CD4-positive, alpha-beta T cell (primary cell): ENCODE measurements at regions not wholly inside any gene's neighbourhood (a gene's known extent, or its start where the extent isn't known, plus 50 kb on each side); places are given as distances from the start of the nearest gene placed in this dataset.
"Not testable (repeated sequence)": the region's sequence is repeated elsewhere in the genome, so short reads cannot be mapped to it uniquely, and the experiment has no call there.

ENCODE experiments used
- ATAC-seq: fragments of 200-7000 bp; cut with Tn5 transposase; one replicate; pipeline ENCODE4 v1.10.0; 2022; ENCODE audit warnings: mild to moderate bottlenecking; ENCODE audit not compliant: poor library complexity
- CTCF ChIA-PET: fragments of 350-600 bp; sonication (Branson Sonifier 250); formaldehyde crosslinking; loops from one replicate; lab custom pipeline; 2021; ENCODE audit warnings: antibody characterized with exemption, inconsistent platforms; lab: Charles Lee
- POLR2A ChIA-PET: fragments of 350-600 bp; sonication (Branson Sonifier 250); formaldehyde crosslinking; loops from one replicate; lab custom pipeline; 2021; ENCODE audit warnings: antibody characterized with exemption, inconsistent platforms; lab: Charles Lee
- DNase-seq, 14 experiments: peaks; one replicate each; pipeline ENCODE4 v3.0.0-alpha.2; 2013 to 2020; ENCODE audit warnings: mixed read lengths in 2 of 14
- H3K27ac ChIP-seq, 2 donors: one replicate each; pipeline versions ENCODE4 v1.5.1 to v1.7.0; 2013; ENCODE audit warnings: low read length in 2 of 2, low read depth in 1 of 2, mild to moderate bottlenecking in 1 of 2
- H3K27me3 ChIP-seq, 2 experiments: 1 replicate in 1 of 2; 2 replicates in 1 of 2; pipeline versions ENCODE4 v1.6.1 to v1.7.0; 2013; ENCODE audit warnings: low read length in 2 of 2, control low read depth in 1 of 2, mild to moderate bottlenecking in 1 of 2, moderate library complexity in 1 of 2; ENCODE audit not compliant: insufficient read depth in 2 of 2, control insufficient read depth in 1 of 2
- H3K36me3 ChIP-seq: one replicate; pipeline ENCODE4 v1.6.1; 2013; ENCODE audit warnings: low read length, control low read depth; ENCODE audit not compliant: insufficient read depth
- H3K4me1 ChIP-seq: one replicate; pipeline ENCODE4 v1.6.1; 2013; ENCODE audit warnings: low read length, control low read depth; ENCODE audit not compliant: insufficient read depth
- H3K4me3 ChIP-seq: one replicate; pipeline ENCODE4 v1.5.1; 2013; ENCODE audit warnings: mild to moderate bottlenecking, low read length, moderate library complexity
- H3K9me3 ChIP-seq, 2 experiments: 1 replicate in 1 of 2; 2 replicates in 1 of 2; pipeline versions ENCODE4 v1.6.1 to v1.7.0; 2013; ENCODE audit warnings: low read length in 2 of 2, mild to moderate bottlenecking in 2 of 2, control low read depth in 1 of 2, moderate library complexity in 1 of 2; ENCODE audit not compliant: control insufficient read depth in 1 of 2, insufficient read depth in 1 of 2
- H3K27ac Mint-ChIP-seq: one replicate; pipeline ENCODE4 v1.8.0; 2020; ENCODE audit warnings: mixed read lengths
- H3K27me3 Mint-ChIP-seq: one replicate; pipeline ENCODE4 v1.8.0; 2021; ENCODE audit warnings: mixed read lengths
- H3K36me3 Mint-ChIP-seq: one replicate; pipeline ENCODE4 v1.8.0; 2021; ENCODE audit warnings: low read depth, mixed read lengths
- H3K4me1 Mint-ChIP-seq: one replicate; pipeline ENCODE4 v1.8.0; 2021; ENCODE audit warnings: low read depth, mixed read lengths
- H3K4me3 Mint-ChIP-seq: one replicate; pipeline ENCODE4 v1.8.0; 2020; ENCODE audit warnings: mild to moderate bottlenecking, mixed read lengths
- H3K9me3 Mint-ChIP-seq: one replicate; pipeline ENCODE4 v1.8.0; 2020; ENCODE audit warnings: mixed read lengths
- intact Hi-C, 2 experiments: fragments of 100-400 bp; cut with DNase I in 1 of 2; cut with micrococcal nuclease in 1 of 2; formaldehyde crosslinking; loops; one replicate each; pipeline versions ENCODE4 v1.15.1 to v1.9.0; 2023 to 2025; cut with DNase I, micrococcal nuclease
- TF ChIP-seq, protein P1 (sequence below): fragments of 200-600 bp; IDR thresholded peaks from one replicate; pipeline ENCODE4 v1.8.0; 2022; ENCODE audit warnings: antibody characterized with exemption, mild to moderate bottlenecking

GRCh38 chr15:53031469-53031868, 241.3 kb upstream of the ONECUT1 start:
- Histone ChIP-seq H3K9me3 (no peaks in the 10 kb centered on the region), H3K4me3 (no peak overlapping the region), H3K27ac (no peak overlapping the region), H3K27me3 (peaks cover 0 to 5% of the 10 kb centered on the region in 2 experiments), H3K4me1 (no peaks in the 10 kb centered on the region), H3K36me3 (no peaks in the 10 kb centered on the region)
- TF ChIP-seq, protein P1, sequence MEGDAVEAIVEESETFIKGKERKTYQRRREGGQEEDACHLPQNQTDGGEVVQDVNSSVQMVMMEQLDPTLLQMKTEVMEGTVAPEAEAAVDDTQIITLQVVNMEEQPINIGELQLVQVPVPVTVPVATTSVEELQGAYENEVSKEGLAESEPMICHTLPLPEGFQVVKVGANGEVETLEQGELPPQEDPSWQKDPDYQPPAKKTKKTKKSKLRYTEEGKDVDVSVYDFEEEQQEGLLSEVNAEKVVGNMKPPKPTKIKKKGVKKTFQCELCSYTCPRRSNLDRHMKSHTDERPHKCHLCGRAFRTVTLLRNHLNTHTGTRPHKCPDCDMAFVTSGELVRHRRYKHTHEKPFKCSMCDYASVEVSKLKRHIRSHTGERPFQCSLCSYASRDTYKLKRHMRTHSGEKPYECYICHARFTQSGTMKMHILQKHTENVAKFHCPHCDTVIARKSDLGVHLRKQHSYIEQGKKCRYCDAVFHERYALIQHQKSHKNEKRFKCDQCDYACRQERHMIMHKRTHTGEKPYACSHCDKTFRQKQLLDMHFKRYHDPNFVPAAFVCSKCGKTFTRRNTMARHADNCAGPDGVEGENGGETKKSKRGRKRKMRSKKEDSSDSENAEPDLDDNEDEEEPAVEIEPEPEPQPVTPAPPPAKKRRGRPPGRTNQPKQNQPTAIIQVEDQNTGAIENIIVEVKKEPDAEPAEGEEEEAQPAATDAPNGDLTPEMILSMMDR, result no peak
- no peaks in the 10 kb centered on the region for H3K4me1 Mint-ChIP-seq
- H3K27ac Mint-ChIP-seq, result no peak overlapping the region
- intact Hi-C loops, result no loop called here
- H3K36me3 Mint-ChIP-seq, result no peaks in the 10 kb centered on the region
- CTCF ChIA-PET, result no interaction called here
- DNase-seq (no peak), ATAC-seq (no peak)
- H3K4me3 Mint-ChIP-seq, result no peak overlapping the region
- POLR2A ChIA-PET, result no interaction called here
- H3K27me3 Mint-ChIP-seq, result peaks cover 4% of the 10 kb centered on the region
- no peaks in the 10 kb centered on the region for H3K9me3 Mint-ChIP-seq

GRCh38 chr15:53022788-53023187, 232.7 kb upstream of the ONECUT1 start:
- Mint-ChIP-seq H3K27ac (no peak overlapping the region), H3K36me3 (no peaks in the 10 kb centered on the region), H3K27me3 (peaks cover 10% of the 10 kb centered on the region), H3K4me1 (no peaks in the 10 kb centered on the region), H3K4me3 (no peak overlapping the region), H3K9me3 (peaks cover 8% of the 10 kb centered on the region)
- no peak overlapping the region for H3K4me3 ChIP-seq
- TF ChIP-seq, protein P1, result no peak
- intact Hi-C loops, result no loop called here
- H3K27me3 ChIP-seq, result no peaks in the 10 kb centered on the region
- DNase-seq (no peak), ATAC-seq (no peak)
- H3K27ac ChIP-seq, result no peak overlapping the region
- no peaks in the 10 kb centered on the region for H3K36me3 ChIP-seq
- CTCF ChIA-PET, result no interaction called here
- no peaks in the 10 kb centered on the region for H3K9me3 ChIP-seq
- POLR2A ChIA-PET, result no interaction called here
- H3K4me1 ChIP-seq, result no peaks in the 10 kb centered on the region

- no peak overlapping the region for H3K4me3 ChIP-seq
- no peaks in the 10 kb centered on the region for H3K36me3 ChIP-seq
- H3K9me3 Mint-ChIP-seq, result no peaks in the 10 kb centered on the region
- H3K27ac ChIP-seq, result no peak overlapping the region
- intact Hi-C loops, result no loop called here
- ChIA-PET CTCF (no interaction called here), POLR2A (no interaction called here)
- no peaks in the 10 kb centered on the region for H3K4me1 Mint-ChIP-seq
- H3K4me1 ChIP-seq, result no peaks in the 10 kb centered on the region
- H3K4me3 Mint-ChIP-seq, result no peak overlapping the region
- no peaks in the 10 kb centered on the region for H3K36me3 Mint-ChIP-seq
- no peaks in the 10 kb centered on the region for H3K27me3 ChIP-seq
- H3K27ac Mint-ChIP-seq, result no peak overlapping the region
- DNase-seq (no peak), ATAC-seq (no peak)
- H3K9me3 ChIP-seq, result no peaks in the 10 kb centered on the region
- peaks cover 2% of the 10 kb centered on the region for H3K27me3 Mint-ChIP-seq
- TF ChIP-seq, protein P1, result no peak
Measured at GRCh38 chr15:53013329-53013728, 223.2 kb upstream of the ONECUT1 start.

GRCh38 chr15:53011779-53012178, 221.6 kb upstream of the ONECUT1 start:
- not testable (repeated sequence) for ATAC-seq

More at GRCh38 chr15:53011779-53012178, 221.6 kb upstream of the ONECUT1 start:
- H3K36me3 ChIP-seq, H3K4me3 Mint-ChIP-seq, POLR2A ChIA-PET, H3K4me1 Mint-ChIP-seq, H3K27ac Mint-ChIP-seq, CTCF ChIA-PET, intact Hi-C loops, H3K4me1 ChIP-seq, H3K4me3 ChIP-seq, H3K9me3 Mint-ChIP-seq, H3K27me3 Mint-ChIP-seq, H3K9me3 ChIP-seq, DNase-seq, H3K36me3 Mint-ChIP-seq, H3K27ac ChIP-seq, H3K27me3 ChIP-seq: not testable (repeated sequence)
